NCI-H2171 treated with DMSO at 0.1 percent for 48 hours (cell line): ENCODE measurements at regions not wholly inside any gene's neighbourhood (a gene's known extent, or its start where the extent isn't known, plus 50 kb on each side); places are given as distances from the start of the nearest gene placed in this dataset.

ENCODE experiments used
- DNase-seq: peaks from one replicate; lab custom pipeline; 2025; lab: John Stamatoyannopoulos, UW

- no peak for DNase-seq
These were observed 674.5 kb downstream of the HDGFL1 start for GRCh38 chr6:23243854-23244253.

GRCh38 chr6:23244300-23244699 lies 674.9 kb downstream of the HDGFL1 start:
- no peak for DNase-seq

DNA sequence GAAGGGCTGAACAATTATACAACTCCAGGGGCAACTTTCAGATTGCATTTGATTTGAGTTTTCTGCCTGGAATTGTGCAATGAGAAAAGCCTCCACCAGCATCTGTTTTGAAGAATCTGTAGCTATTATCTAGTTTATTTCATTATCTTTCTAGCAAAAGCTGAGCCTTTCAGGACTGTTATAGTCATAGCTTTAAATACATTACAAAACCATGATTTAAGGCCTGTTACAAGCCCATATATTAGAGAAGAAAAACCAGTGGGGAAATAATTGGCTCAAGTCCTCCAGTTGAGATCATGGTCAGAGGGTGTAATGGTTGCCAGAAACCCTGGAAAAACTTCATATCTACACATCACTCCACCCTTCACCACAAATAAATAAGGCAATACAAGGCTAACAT lies 676.2 kb downstream of the HDGFL1 start:
- no peak for DNase-seq

DNA sequence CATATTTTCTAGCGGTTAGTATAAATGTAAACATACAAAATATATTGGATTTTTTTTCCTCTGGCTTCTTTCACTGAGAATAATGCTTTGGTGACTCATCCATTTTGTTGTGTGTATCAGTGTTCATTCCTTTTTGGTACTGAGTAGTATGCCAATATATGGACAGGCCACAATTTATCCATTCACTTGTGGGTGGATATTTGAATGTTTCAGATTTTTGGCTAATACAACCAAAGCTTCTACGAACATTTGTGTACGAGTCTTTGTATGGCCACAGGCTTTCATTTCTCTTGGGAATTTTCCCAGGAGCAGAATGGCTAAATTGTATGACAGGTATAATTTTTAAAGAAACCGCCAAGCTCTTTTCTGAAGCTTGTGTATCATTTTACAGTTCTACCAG lies 677.5 kb downstream of the HDGFL1 start:
- no peak for DNase-seq

DNA sequence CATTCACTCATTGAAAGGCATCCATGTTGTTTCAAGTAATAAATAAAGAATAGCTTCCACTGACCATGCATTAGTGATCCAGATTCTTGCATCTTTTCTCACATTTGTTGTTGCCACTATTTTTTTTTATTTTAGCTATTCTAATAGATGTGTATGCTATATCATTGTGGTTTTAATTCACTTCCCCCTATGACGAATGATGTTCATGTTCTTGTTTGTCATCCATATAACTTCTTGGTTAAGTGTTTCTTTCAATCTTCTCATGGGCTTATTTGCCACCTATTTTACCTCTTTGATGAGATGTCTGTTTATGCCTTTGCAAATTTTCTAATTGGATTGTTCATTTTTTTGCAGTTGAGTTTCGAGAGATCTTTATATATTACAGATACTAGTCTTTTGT lies 681.2 kb downstream of the HDGFL1 start:
- no peak for DNase-seq

DNA sequence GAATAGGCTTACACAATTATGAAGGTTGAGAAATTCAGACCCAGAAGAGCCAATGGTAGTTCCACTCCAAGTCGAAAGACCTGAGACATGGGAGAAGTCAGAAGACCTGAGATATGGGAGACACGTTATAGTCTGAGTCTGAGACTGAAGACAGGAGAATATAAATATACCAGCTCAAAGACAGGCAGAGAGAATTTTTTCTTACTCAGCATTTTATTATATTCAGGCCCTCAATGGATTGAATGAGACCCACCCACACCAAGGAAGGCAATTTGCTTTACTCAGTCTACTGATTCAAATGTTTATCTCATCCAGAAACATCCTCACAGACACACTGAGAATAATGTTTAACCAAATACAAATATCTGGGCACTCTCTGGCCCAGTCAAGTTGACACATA lies 693.5 kb downstream of the HDGFL1 start:
- DNase-seq: no peak

DNA sequence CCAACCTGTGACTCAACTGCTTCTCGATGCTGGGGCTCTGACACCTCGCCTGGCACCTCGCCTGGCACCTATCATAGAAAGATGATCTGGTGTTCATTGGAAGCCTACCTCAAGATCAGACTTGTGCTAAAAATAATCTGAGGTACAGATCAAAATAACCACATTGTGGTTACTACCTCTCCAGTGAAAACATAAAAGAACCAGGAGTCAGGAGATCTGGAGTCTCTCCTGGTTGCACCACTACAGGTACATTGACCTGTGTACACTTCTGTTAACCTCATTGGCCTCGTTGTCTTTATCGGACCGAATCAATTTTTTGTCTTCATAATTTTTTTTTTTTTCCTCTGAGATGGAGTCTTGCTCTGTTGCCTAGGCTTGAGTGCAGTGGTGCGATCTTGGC lies 695.9 kb downstream of the HDGFL1 start:
- no peak for DNase-seq

- no peak for DNase-seq
These were observed 697.2 kb downstream of the HDGFL1 start for GRCh38 chr6:23266536-23266935.

DNA sequence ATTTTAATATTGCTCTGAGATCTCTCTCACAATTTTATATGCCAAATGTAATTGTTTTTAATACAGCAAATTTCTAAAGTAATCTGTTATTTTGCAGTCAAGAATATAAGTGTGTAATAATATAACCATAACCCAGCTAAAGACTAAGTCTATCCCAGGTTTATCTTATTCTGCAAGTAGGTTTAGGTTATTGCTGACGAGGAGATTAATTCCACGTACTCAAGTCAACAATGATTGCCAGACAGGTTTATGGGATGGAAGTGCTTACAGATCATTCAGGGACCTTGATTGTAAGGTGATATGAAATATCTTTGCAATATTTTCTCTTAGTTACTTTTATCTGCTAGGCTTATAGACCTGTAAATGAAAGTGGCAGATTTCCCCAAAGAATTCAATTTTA lies 698.3 kb downstream of the HDGFL1 start:
- no peak for DNase-seq

GRCh38 chr6:23268348-23268747 lies 699.0 kb downstream of the HDGFL1 start:
- no peak for DNase-seq

DNA sequence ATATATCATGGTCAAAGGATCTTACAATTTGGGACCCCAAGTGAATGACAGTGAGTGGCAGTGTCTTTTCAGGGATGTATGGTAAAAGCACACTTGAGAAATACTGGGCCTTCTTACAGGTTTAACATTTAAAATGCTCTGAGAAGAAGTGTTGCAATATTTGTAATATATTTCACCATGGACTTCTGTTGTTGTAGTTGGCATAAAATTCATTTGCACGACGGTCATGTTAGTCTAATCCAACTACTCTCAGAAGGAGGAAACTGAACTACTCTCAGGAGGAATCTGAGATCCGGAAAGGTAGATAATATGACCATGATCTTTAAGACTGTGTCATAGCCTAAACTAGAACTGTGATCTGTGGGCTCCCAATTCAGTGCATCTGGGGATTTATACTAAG lies 700.1 kb downstream of the HDGFL1 start:
- DNase-seq: no peak

GRCh38 chr6:23272536-23272935 lies 703.2 kb downstream of the HDGFL1 start:
- DNase-seq: no peak

- DNase-seq: no peak
These were observed 708.3 kb downstream of the HDGFL1 start for GRCh38 chr6:23277521-23278179.

DNA sequence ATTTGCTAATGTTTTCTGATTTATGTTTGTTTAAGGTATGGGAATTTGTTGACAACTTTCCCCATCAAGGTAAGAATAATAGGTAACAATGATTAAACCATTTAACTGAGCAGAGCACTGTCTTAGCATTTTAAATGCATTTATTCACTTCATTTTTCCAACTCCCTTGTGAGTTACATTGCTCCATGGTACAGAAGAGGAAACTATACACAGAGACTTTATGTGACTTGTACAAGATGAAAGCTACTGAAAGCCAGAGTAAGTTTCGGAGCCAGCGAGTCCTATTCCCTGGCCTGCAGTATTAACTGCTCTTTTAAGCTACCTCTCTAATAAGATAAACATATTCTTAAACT lies 708.8 kb downstream of the HDGFL1 start:
- no peak for DNase-seq

- no peak for DNase-seq
These were observed 711.1 kb downstream of the HDGFL1 start for GRCh38 chr6:23280437-23280836.

- peak; percentile 23 for DNase-seq
These were observed 713.1 kb downstream of the HDGFL1 start for GRCh38 chr6:23282252-23283021.

DNA sequence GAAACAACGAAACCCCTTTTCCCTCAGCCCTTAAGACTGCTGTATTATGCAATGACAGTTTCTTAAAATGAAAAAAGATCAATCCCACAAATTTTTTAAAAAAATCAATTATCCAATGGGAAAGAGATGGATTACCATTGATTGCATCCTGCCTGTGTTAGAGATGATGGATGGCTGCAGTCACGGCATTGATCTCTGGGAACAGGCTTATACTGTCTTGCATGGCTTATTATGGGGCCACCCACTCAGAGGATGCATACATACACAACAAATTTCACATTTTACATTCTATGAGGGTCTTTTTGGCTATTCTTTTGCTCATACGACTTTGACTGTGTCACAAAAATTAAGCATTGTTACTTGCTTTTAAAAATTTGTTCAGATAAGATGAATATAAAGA lies 724.3 kb downstream of the HDGFL1 start:
- no peak for DNase-seq

DNA sequence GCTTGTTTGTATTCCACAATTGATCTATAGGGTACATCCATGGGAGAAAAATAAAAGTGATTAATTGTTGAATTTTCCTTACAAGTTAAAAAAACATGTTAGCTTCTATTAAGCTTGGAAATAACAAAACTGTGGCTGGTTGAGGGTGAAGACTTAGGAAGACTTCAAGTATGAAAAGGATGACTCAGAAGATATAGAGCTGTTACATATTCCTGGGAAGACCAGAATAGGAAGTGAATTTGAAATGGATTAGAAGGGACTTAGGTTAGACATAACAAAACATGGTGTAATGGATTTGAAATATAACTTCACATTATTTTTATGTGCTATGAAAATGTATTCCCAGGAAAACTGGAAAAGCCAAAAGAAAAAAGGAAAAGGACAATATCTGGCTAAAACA lies 732.2 kb downstream of the HDGFL1 start:
- no peak for DNase-seq

DNA sequence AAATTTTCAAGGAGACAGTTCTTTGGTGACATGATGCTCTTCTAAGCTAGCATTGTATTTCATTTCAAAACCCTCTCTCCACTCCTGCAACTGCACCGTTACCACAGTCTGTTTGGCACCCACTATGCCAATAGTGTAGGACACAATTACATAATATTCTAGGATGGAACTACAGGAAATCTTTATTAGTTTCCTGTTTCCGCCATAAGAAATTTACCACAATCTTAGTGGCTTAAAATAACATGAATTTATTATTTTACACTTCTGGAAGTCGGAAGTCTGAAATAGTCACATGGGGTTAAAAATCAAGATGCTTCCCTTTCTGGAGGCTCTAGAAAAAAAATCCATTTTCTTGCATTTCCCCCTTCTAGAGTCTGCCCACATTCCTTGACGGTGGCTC lies 733.1 kb downstream of the HDGFL1 start:
- DNase-seq: no peak

DNA sequence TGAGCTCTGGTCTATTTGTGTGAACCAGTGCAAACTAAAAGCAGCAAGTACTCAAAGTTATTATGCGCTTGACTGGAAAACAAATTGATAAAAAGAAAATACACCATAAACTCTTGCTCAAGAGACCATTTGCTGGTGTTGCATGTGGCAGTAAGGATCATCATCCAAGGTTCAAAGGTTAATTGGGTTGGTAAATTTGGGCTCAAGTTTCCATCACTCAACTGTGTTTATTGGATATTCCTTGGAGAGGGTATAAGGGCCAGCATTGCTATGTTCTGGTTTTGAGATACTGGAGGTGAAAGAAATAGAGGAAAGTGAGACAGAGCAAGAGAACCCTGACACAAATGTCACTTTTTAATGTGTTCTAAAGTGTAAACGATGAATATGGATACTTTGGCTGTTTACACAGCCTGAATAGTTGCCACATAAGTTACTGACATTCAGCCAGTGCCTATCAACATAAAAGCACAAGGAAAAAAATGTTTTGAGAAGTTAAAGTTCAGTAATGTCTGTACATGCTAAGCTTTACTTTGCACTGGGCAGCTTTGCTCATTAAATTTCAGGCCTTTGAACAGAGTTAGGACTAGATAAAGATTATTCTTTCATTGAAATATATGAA lies 736.1 kb downstream of the HDGFL1 start:
- no peak for DNase-seq

DNA sequence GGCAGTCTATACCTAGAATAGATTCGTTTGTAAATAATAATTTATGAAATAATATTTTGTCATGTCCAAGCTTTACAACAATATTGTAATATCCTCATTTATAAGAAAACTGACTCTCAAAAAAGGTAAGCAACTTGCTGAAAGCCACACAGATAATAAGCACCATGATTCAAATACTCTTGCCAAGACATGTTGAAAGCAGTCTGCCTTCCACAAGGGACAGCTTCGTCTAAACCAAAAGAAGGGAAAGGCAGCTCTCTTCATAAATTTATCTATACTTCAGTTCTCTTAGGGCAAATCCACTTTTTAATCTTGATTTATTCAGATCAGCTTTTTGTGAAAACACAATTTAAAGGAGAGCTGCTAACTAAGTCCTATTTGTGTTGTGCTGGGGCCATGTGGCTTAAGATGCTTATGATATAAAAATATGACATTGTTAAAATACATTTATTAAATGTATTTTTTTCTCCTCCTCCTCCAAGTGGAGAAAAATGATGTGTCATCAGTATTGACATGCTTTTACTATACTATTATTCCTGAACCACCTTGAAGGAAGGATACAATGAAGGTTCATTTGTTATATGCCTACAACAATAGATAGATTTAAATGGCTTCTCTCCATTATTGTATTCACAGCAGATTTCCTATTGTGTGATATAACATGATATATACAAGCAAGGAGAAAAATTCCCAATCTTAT lies 737.0 kb downstream of the HDGFL1 start:
- no peak for DNase-seq

DNA sequence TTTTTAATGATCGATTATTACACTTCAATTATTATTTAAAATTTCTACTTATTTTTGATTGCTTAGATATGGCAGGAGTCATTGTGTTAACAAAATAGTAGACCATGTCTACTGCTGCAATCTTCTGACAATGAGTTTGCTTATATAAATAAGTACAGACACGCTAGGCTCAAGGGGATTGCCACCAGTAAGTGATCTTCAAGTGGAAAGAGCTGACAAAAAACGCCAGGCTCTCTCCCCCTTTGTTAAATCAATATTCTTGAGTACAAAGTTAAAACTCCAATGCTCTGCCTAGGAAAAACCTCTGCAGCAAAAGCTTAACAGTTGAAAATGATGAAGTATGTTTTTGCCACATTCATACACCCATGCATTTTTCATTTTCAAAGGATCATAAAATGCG lies 738.1 kb downstream of the HDGFL1 start:
- DNase-seq: no peak

- no peak for DNase-seq
These were observed 738.8 kb downstream of the HDGFL1 start for GRCh38 chr6:23308166-23308565.
